Fibroblast of lung (primary cell): ENCODE measurements at regions not wholly inside any gene's neighbourhood (a gene's known extent, or its start where the extent isn't known, plus 50 kb on each side); places are given as distances from the start of the nearest gene placed in this dataset.

Experiments used
- DNase-seq, 2 donors: peaks; one replicate each; pipeline versions ENCODE4 v3.0.0 to v3.0.0-alpha.2; 2010; ENCODE audit warnings: low read depth in 2 of 2
- H2AFZ ChIP-seq: 2 replicates; pipeline ENCODE4 v1.5.1; 2012; ENCODE audit warnings: low read length, control low read depth, inconsistent platforms
- H3K27ac ChIP-seq: 2 replicates; pipeline ENCODE4 v1.5.1; 2011; ENCODE audit warnings: low read length, control low read depth; ENCODE audit not compliant: insufficient read depth
- H3K27me3 ChIP-seq: 2 replicates; pipeline ENCODE4 v1.5.1; 2011; ENCODE audit warnings: mild to moderate bottlenecking, low read length; ENCODE audit not compliant: control insufficient read depth, insufficient read depth
- H3K36me3 ChIP-seq: 2 replicates; pipeline ENCODE4 v1.5.1; 2011; ENCODE audit warnings: low read length; ENCODE audit not compliant: control insufficient read depth, insufficient read depth
- H3K4me1 ChIP-seq: 2 replicates; pipeline ENCODE4 v1.5.1; 2011; ENCODE audit warnings: low read length; ENCODE audit not compliant: control insufficient read depth, insufficient read depth; ENCODE audit errors: extremely low read depth
- H3K4me2 ChIP-seq: 2 replicates; pipeline ENCODE4 v1.5.1; 2011; ENCODE audit warnings: low read length, control low read depth; ENCODE audit not compliant: insufficient read depth; ENCODE audit errors: extremely low read depth
- H3K4me3 ChIP-seq, 4 experiments: fragments of 200-600 bp in 1 of 4; sonication (generic) in 1 of 4; replicated peaks in 1 of 4; 2 replicates each; pipeline ENCODE4 v1.5.1; 2011 to 2016; ENCODE audit warnings: low read length in 4 of 4, low read depth in 3 of 4, mild to moderate bottlenecking in 3 of 4, control low read depth in 2 of 4, inconsistent platforms in 1 of 4, mixed read lengths in 1 of 4; ENCODE audit not compliant: insufficient read depth in 1 of 4; ENCODE audit errors: control extremely low read depth in 1 of 4
- H3K79me2 ChIP-seq: 2 replicates; pipeline ENCODE4 v1.5.1; 2012; ENCODE audit warnings: mild to moderate bottlenecking, low read length, inconsistent platforms; ENCODE audit not compliant: control insufficient read depth, insufficient read depth
- H3K9ac ChIP-seq: 2 replicates; pipeline ENCODE4 v1.5.1; 2011; ENCODE audit warnings: mild to moderate bottlenecking, low read length, control low read depth; ENCODE audit not compliant: insufficient read depth
- H3K9me3 ChIP-seq: 2 replicates; pipeline ENCODE4 v1.5.1; 2012; ENCODE audit warnings: low read depth, low read length; ENCODE audit not compliant: control insufficient read depth, insufficient read depth
- H4K20me1 ChIP-seq: 2 replicates; pipeline ENCODE4 v1.5.1; 2011; ENCODE audit warnings: low read length; ENCODE audit not compliant: control insufficient read depth, insufficient read depth; ENCODE audit errors: extremely low read depth
- EZH2 ChIP-seq: IDR thresholded peaks from 2 replicates; pipeline ENCODE4 v1.5.1; 2012; ENCODE audit warnings: low read length, control low read depth, mild to moderate bottlenecking; ENCODE audit errors: missing control alignments
- TF ChIP-seq, protein P1 (sequence below), 2 donors: IDR thresholded peaks in 1 of 2; conservative IDR thresholded peaks in 1 of 2; 1 replicate in 1 of 2; 2 replicates in 1 of 2; pipeline ENCODE4 v1.5.1; 2011 to 2012; ENCODE audit warnings: low read length in 2 of 2, control low read depth in 1 of 2, inconsistent platforms in 1 of 2, low read depth in 1 of 2, mild to moderate bottlenecking in 1 of 2

DNA sequence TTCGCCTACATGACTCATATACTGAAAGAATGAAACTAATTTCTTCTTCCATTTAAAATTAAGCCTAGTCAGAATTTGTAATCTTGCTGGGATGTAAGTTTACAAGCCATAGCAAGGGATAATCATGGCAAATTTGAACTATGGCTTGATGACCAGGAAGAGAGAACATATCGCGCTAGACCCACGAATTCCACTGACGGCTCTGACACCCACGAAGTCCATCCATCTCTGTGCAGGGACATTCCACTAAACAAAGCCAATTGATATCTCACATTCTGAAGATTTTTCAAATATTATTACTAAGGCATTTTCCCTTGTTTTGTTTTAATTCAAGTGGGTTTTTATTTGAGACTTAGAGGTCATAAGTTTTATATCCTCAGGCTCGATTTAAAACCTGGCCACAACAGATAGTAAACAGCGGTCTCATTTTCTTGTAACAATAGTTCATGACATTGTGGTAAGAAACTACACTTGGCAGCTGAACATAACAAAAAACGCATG, 113.0 kb downstream of the QPCT start:
- Histone ChIP-seq H3K4me3 (no peak overlapping the region), H3K4me1 (peaks cover 23% of the 10 kb centered on the region), H3K27ac (no peak overlapping the region)

DNA sequence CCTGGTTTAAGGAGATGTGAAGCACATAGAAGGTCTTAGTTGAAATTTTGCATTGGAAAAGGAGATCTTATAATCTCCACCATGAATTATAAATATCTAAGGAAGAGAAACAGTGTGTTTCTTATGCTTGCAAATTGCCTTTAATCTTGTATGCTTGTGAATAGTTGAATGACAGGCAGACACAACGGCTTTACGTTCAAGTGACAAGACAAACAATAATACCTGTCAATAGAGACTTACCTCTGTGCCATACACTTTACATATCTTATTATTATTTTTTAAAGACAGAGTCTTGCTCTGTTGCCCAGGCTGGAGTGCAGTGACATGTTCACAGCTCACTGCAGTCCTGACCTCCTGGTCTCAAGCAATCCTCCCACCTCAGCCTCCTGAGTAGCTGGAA, 113.7 kb downstream of the QPCT start:
- Histone ChIP-seq H3K4me2 (no peak overlapping the region), H2AFZ (no peak overlapping the region), H3K79me2 (no peaks in the 10 kb centered on the region), H3K36me3 (no peaks in the 10 kb centered on the region), H3K27ac (no peak overlapping the region), H3K4me3 (no peak overlapping the region), H3K9me3 (no peaks in the 10 kb centered on the region), H4K20me1 (no peaks in the 10 kb centered on the region), H3K4me1 (peaks cover 23% of the 10 kb centered on the region), H3K27me3 (no peaks in the 10 kb centered on the region), H3K9ac (no peak overlapping the region)
- TF ChIP-seq EZH2, result no peak
- TF ChIP-seq, protein P1, sequence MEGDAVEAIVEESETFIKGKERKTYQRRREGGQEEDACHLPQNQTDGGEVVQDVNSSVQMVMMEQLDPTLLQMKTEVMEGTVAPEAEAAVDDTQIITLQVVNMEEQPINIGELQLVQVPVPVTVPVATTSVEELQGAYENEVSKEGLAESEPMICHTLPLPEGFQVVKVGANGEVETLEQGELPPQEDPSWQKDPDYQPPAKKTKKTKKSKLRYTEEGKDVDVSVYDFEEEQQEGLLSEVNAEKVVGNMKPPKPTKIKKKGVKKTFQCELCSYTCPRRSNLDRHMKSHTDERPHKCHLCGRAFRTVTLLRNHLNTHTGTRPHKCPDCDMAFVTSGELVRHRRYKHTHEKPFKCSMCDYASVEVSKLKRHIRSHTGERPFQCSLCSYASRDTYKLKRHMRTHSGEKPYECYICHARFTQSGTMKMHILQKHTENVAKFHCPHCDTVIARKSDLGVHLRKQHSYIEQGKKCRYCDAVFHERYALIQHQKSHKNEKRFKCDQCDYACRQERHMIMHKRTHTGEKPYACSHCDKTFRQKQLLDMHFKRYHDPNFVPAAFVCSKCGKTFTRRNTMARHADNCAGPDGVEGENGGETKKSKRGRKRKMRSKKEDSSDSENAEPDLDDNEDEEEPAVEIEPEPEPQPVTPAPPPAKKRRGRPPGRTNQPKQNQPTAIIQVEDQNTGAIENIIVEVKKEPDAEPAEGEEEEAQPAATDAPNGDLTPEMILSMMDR (conservative IDR thresholded peaks at IDR 0.05 in 1 of 2, IDR thresholded peaks at IDR 0.05 in 1 of 2; ENCODE audit: low read depth in 1 of 2, low read length in 2 of 2), result no peak
- no peak for DNase-seq

More for the DNA sequence above, 113.0 kb downstream of the QPCT start:
- Histone ChIP-seq H4K20me1 (no peaks in the 10 kb centered on the region), H3K9ac (no peak overlapping the region), H3K27me3 (no peaks in the 10 kb centered on the region), H3K36me3 (no peaks in the 10 kb centered on the region), H3K4me2 (no peak overlapping the region), H2AFZ (no peak overlapping the region), H3K79me2 (no peaks in the 10 kb centered on the region), H3K9me3 (no peaks in the 10 kb centered on the region)
- peak; percentile 45 to 88 for DNase-seq
- no peak for TF ChIP-seq EZH2
- TF ChIP-seq, protein P1 (conservative IDR thresholded peaks at IDR 0.05 in 1 of 2, IDR thresholded peaks at IDR 0.05 in 1 of 2; ENCODE audit: low read depth in 1 of 2, low read length in 2 of 2), result no peak

DNA sequence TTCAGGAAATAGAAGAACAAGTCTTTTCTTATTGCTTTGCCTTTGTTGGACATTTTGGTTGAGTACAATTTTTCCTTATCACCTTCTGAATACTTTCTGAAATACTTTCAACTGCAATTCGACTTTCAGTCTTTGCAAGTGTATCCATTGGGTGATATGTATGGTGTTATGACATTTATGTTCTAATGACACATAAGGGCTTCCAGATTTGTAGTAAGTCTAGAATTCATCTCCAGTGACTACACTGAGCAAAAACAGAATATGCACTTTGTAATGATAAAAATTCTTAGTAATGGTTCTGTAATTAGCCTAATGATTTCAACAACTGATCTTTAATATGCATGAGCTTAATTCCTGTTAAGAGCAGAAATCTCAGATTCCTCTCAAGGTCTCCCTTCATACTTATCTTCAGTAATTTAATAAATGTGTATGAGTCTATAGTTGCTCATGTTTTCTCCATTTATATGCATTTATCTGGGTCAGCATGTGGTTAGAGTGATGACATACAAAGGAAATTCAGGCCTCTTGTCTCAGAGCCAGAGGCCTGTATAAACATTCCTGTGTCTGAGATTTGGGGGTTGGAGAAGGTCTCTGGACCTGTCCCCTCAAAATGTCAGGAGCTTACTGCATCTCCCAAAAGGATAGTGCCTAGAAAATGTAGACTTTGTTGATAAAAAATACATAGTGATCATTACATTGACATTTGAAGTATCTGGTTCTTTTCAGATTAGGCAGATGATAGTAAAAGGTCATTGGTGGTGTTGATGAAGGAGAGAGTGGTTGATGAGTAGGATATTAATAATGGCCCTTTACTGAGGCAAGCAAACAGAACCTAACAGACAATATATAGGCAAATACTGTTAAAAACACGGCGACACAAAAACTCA, 114.9 kb downstream of the QPCT start:
- Histone ChIP-seq H4K20me1 (no peaks in the 10 kb centered on the region), H3K27me3 (no peaks in the 10 kb centered on the region), H3K79me2 (no peaks in the 10 kb centered on the region), H3K4me1 (peaks cover 23% of the 10 kb centered on the region), H3K9ac (no peak overlapping the region), H2AFZ (no peak overlapping the region), H3K27ac (peak overlapping the region; percentile 92), H3K9me3 (no peaks in the 10 kb centered on the region), H3K4me3 (no peak overlapping the region), H3K36me3 (no peaks in the 10 kb centered on the region), H3K4me2 (peak overlapping the region; percentile 52)
- peak; percentile 82 to 94 for DNase-seq
- TF ChIP-seq EZH2, result no peak
- TF ChIP-seq, protein P1 (conservative IDR thresholded peaks at IDR 0.05 in 1 of 2, IDR thresholded peaks at IDR 0.05 in 1 of 2; ENCODE audit: low read depth in 1 of 2, low read length in 2 of 2), result no peak
